ENCODE measurements at regions not wholly inside any gene's neighbourhood (a gene's known extent, or its start where the extent isn't known, plus 50 kb on each side); places are given as distances from the start of the nearest gene placed in this dataset.

- intact Hi-C loops (cut with micrococcal nuclease; ENCODE audit: unreplicated experiment) = loop anchor here (5.0 kb wide), 1 partner anchor 683 kb away; no protein-coding TSS in a partner anchor
- CTCF ChIA-PET = no interaction called here
These were observed 272.1 kb downstream of the S1PR1 start for GRCh38 chr1:101508913-101509312.

GRCh38 chr1:101509370-101509769 is 272.6 kb downstream of the S1PR1 start:
- no peaks in the 10 kb centered on the region for H3K4me1 ChIP-seq (ENCODE audit: control insufficient read depth, insufficient read depth, low read length)
- no peaks in the 10 kb centered on the region for H3K27me3 ChIP-seq (ENCODE audit: control insufficient read depth, insufficient read depth, low read length)
- ChIA-PET POLR2A (no interaction called here), CTCF (no interaction called here)
- no peaks in the 10 kb centered on the region; the same call in 1 of the 2 replicates for H3K36me3 ChIP-seq (ENCODE audit: control insufficient read depth, insufficient read depth, low read length)
- in situ Hi-C loops (cut with HindIII; ENCODE audit: low pct_unique_long_range_greater_than_20kb, low sequenced_read_pairs) (no loop called here), intact Hi-C loops (cut with micrococcal nuclease; ENCODE audit: unreplicated experiment) (loop anchor here (5.0 kb wide), 1 partner anchor 683 kb away; no protein-coding TSS in a partner anchor)
- no peaks in the 10 kb centered on the region for H3K9me3 ChIP-seq (ENCODE audit: control insufficient read depth, insufficient read depth, low read depth, low read length)
- no peak overlapping the region for H3K4me3 ChIP-seq (ENCODE audit: low read depth in 2 of 2, low read length in 2 of 2)
- H3K27ac ChIP-seq (ENCODE audit: low read length) = no peak overlapping the region
- ATAC-seq (no peak), DNase-seq (ENCODE audit: low read depth, low spot score) (no peak)
- TF ChIP-seq CTCF (IDR thresholded peaks at IDR 0.05) = no peak
- TF ChIP-seq POLR2AphosphoS5 (IDR thresholded peaks at IDR 0.05; ENCODE audit: low read depth, low read length) = no peak
- no peak for TF ChIP-seq REST (IDR thresholded peaks at IDR 0.05; ENCODE audit: insufficient read depth in 1 of 2, low read depth in 2 of 2, low read length in 1 of 2)
- TF ChIP-seq TCF7L2 (IDR thresholded peaks at IDR 0.05; ENCODE audit: low read depth, low read length) = no peak
- no peak for TF ChIP-seq SIN3A (IDR thresholded peaks at IDR 0.05; ENCODE audit: borderline replicate concordance, insufficient read depth, low read depth, low read length)
- no TSS peak for BruUV-seq (replicated peaks)

More at GRCh38 chr1:101508913-101509312, 272.1 kb downstream of the S1PR1 start:
- BruUV-seq (replicated peaks) = no TSS peak
- no peaks in the 10 kb centered on the region for H3K27me3 ChIP-seq (ENCODE audit: control insufficient read depth, insufficient read depth, low read length)
- H3K9me3 ChIP-seq (ENCODE audit: control insufficient read depth, insufficient read depth, low read depth, low read length) = no peaks in the 10 kb centered on the region
- no peaks in the 10 kb centered on the region; the same call in 1 of the 2 replicates for H3K36me3 ChIP-seq (ENCODE audit: control insufficient read depth, insufficient read depth, low read length)
- in situ Hi-C loops (cut with HindIII; ENCODE audit: low pct_unique_long_range_greater_than_20kb, low sequenced_read_pairs) = no loop called here
- no peak overlapping the region for H3K4me3 ChIP-seq (ENCODE audit: low read depth in 2 of 2, low read length in 2 of 2)
- TF ChIP-seq CTCF (IDR thresholded peaks at IDR 0.05) = no peak
- TF ChIP-seq POLR2AphosphoS5 (IDR thresholded peaks at IDR 0.05; ENCODE audit: low read depth, low read length) = no peak
- no peak for TF ChIP-seq TCF7L2 (IDR thresholded peaks at IDR 0.05; ENCODE audit: low read depth, low read length)
- no peaks in the 10 kb centered on the region for H3K4me1 ChIP-seq (ENCODE audit: control insufficient read depth, insufficient read depth, low read length)
- POLR2A ChIA-PET = no interaction called here
- no peak overlapping the region for H3K27ac ChIP-seq (ENCODE audit: low read length)
- ATAC-seq (no peak), DNase-seq (ENCODE audit: low read depth, low spot score) (no peak)

Data from Panc1 (cell line).